ENCODE measurements at regions not wholly inside any gene's neighbourhood (a gene's known extent, or its start where the extent isn't known, plus 50 kb on each side); places are given as distances from the start of the nearest gene placed in this dataset.

DNA sequence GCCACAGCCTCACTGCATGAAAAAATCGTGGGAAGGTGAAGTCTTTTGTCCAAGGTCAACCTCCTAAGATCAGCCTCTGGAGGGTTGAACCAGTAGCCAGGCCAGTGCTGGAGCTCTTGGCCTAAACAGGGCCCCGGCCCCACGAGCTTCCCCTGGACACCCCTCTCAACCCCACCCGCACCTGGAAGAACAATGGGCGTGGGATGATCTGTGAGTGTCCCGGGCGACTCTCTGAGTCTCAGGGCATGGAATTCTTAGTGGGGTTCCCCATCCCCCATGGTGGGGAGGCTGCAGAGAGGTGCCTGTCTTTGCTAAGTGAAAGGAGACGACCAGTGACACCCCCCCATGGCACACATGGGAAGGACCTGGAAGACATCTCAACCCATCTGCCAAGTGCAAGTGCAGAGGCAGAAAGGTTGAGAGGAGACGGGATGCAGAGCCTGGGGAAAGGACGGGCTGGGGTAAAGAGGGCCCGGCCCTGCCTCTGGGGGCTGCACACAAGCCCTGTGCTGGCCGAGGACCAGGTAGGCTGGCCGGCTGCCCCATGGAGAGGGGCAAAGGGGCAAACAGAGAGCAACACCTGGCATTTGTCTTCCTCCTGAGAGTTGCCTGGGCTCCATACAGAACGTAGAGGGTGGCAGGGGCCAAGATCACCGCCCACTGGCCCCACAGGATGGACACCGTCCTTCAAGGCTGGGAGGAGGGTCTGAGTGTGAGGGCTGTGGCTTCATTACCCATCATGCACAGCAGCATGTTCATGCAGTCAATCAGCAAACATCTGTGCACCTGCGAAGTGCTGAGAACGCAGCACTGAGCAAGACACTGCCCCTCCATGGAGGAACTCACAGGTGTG, 163.0 kb upstream of the PPP2R2D start:
- Mint-ChIP-seq H3K27me3 (peaks cover 19% of the 10 kb centered on the region), H3K4me1 (ENCODE audit: low read depth) (no peaks in the 10 kb centered on the region), H3K4me3 (no peak overlapping the region), H3K9me3 (no peaks in the 10 kb centered on the region), H3K36me3 (ENCODE audit: low read depth) (no peaks in the 10 kb centered on the region), H3K27ac (no peak overlapping the region)
- ChIA-PET POLR2A (no interaction called here), CTCF (no interaction called here)
- no peak overlapping the region for H3K27ac ChIP-seq (ENCODE audit: low read depth in 1 of 2, low read length in 2 of 2)
- ATAC-seq (ENCODE audit: poor library complexity) (no peak), DNase-seq (no peak)
- no peak overlapping the region for H3K4me3 ChIP-seq (ENCODE audit: low read length)
- no peaks in the 10 kb centered on the region for H3K36me3 ChIP-seq (ENCODE audit: insufficient read depth, low read length)
- H3K27me3 ChIP-seq (ENCODE audit: control insufficient read depth in 1 of 2, insufficient read depth in 2 of 2, low read length in 2 of 2): peaks cover 0 to 7% of the 10 kb centered on the region in 2 experiments
- H3K4me1 ChIP-seq (ENCODE audit: insufficient read depth, low read length): no peaks in the 10 kb centered on the region
- TF ChIP-seq, protein P1, sequence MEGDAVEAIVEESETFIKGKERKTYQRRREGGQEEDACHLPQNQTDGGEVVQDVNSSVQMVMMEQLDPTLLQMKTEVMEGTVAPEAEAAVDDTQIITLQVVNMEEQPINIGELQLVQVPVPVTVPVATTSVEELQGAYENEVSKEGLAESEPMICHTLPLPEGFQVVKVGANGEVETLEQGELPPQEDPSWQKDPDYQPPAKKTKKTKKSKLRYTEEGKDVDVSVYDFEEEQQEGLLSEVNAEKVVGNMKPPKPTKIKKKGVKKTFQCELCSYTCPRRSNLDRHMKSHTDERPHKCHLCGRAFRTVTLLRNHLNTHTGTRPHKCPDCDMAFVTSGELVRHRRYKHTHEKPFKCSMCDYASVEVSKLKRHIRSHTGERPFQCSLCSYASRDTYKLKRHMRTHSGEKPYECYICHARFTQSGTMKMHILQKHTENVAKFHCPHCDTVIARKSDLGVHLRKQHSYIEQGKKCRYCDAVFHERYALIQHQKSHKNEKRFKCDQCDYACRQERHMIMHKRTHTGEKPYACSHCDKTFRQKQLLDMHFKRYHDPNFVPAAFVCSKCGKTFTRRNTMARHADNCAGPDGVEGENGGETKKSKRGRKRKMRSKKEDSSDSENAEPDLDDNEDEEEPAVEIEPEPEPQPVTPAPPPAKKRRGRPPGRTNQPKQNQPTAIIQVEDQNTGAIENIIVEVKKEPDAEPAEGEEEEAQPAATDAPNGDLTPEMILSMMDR (IDR thresholded peaks at IDR 0.05): no peak
- H3K9me3 ChIP-seq (ENCODE audit: control insufficient read depth in 1 of 2, insufficient read depth in 1 of 2, low read length in 2 of 2): peaks cover 0 to 28% of the 10 kb centered on the region in 2 experiments
- intact Hi-C loops (cut with DNase I, micrococcal nuclease): no loop called here

DNA sequence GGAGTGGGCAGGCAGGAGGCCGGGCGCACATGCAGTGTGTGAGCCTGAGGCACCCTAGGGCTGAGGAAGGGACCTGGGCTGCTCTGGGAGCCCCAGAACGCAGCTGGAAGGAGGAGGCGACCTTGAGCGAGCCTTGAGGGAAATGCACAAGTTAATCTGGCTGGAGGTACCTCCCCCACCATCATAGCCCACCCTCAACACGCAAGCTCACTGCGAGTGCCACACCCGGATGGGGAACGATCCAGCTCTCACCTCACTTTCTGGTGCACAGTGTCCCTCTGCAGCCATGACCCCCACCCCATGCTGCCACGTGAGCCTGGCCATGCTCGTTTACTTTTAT, 162.4 kb upstream of the PPP2R2D start:
- DNase-seq (no peak), ATAC-seq (ENCODE audit: poor library complexity) (no peak)
- peaks cover 3 to 12% of the 10 kb centered on the region in 2 experiments for H3K27me3 ChIP-seq (ENCODE audit: control insufficient read depth in 1 of 2, insufficient read depth in 2 of 2, low read length in 2 of 2)
- H3K4me3 ChIP-seq (ENCODE audit: low read length): no peak overlapping the region
- no peak overlapping the region for H3K27ac ChIP-seq (ENCODE audit: low read depth in 1 of 2, low read length in 2 of 2)
- H3K9me3 ChIP-seq (ENCODE audit: control insufficient read depth in 1 of 2, insufficient read depth in 1 of 2, low read length in 2 of 2): peaks cover 0 to 31% of the 10 kb centered on the region in 2 experiments
- Mint-ChIP-seq H3K36me3 (ENCODE audit: low read depth) (no peaks in the 10 kb centered on the region), H3K9me3 (no peaks in the 10 kb centered on the region), H3K27ac (no peak overlapping the region), H3K27me3 (peaks cover 19% of the 10 kb centered on the region), H3K4me1 (ENCODE audit: low read depth) (no peaks in the 10 kb centered on the region), H3K4me3 (no peak overlapping the region)
- peaks cover 2% of the 10 kb centered on the region for H3K4me1 ChIP-seq (ENCODE audit: insufficient read depth, low read length)
- TF ChIP-seq, protein P1 (IDR thresholded peaks at IDR 0.05): no peak
- POLR2A ChIA-PET: no interaction called here
- no peaks in the 10 kb centered on the region for H3K36me3 ChIP-seq (ENCODE audit: insufficient read depth, low read length)
- intact Hi-C loops (cut with DNase I, micrococcal nuclease): no loop called here
- CTCF ChIA-PET: no interaction called here

DNA sequence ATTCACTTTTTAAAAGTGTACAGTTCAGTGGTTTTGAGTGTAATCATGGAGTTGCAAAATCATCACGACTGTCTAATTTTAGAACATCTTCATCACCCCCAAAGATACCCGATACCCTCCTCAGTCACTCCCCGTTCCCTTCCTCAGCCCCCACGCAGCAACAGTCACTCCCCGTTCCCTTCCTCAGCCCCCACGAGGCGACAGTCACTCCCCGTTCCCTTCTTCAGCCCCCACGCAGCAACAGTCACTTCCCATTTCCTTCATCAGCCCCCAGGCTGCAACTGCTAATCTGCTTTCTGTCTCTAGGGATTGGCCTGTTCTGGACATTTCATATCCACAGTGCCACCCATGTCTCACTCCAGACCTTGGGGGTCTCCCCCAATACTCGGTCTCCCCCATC, 161.6 kb upstream of the PPP2R2D start:
- no peaks in the 10 kb centered on the region for H3K9me3 Mint-ChIP-seq
- ChIA-PET POLR2A (no interaction called here), CTCF (no interaction called here)
- Histone ChIP-seq H3K4me3 (ENCODE audit: low read length) (no peak overlapping the region), H3K4me1 (ENCODE audit: insufficient read depth, low read length) (peaks cover 3% of the 10 kb centered on the region), H3K27ac (ENCODE audit: low read depth in 1 of 2, low read length in 2 of 2) (no peak overlapping the region), H3K9me3 (ENCODE audit: control insufficient read depth in 1 of 2, insufficient read depth in 1 of 2, low read length in 2 of 2) (peaks cover 0 to 30% of the 10 kb centered on the region in 2 experiments), H3K36me3 (ENCODE audit: insufficient read depth, low read length) (no peaks in the 10 kb centered on the region), H3K27me3 (ENCODE audit: control insufficient read depth in 1 of 2, insufficient read depth in 2 of 2, low read length in 2 of 2) (peaks cover 7 to 13% of the 10 kb centered on the region in 2 experiments)
- intact Hi-C loops (cut with DNase I, micrococcal nuclease): no loop called here
- ATAC-seq (ENCODE audit: poor library complexity) (no peak), DNase-seq (no peak)
- TF ChIP-seq, protein P1 (IDR thresholded peaks at IDR 0.05): no peak
- H3K4me3 Mint-ChIP-seq: no peak overlapping the region
- no peak overlapping the region for H3K27ac Mint-ChIP-seq
- no peaks in the 10 kb centered on the region for H3K36me3 Mint-ChIP-seq (ENCODE audit: low read depth)
- H3K27me3 Mint-ChIP-seq: peaks cover 27% of the 10 kb centered on the region
- no peaks in the 10 kb centered on the region for H3K4me1 Mint-ChIP-seq (ENCODE audit: low read depth)
